Trophoblast cell (in vitro differentiated cells and primary cell): ENCODE measurements at regions not wholly inside any gene's neighbourhood (a gene's known extent, or its start where the extent isn't known, plus 50 kb on each side); places are given as distances from the start of the nearest gene placed in this dataset.

Experiments used
- DNase-seq, 2 donors: peaks; one replicate each; pipeline ENCODE4 v3.0.0-alpha.2; 2016
- H2AFZ ChIP-seq: 2 replicates; pipeline ENCODE4 v1.6.1; 2013; ENCODE audit warnings: low read length, moderate library complexity, mild to moderate bottlenecking; ENCODE audit not compliant: insufficient read depth, poor library complexity
- H2AK5ac ChIP-seq: 2 replicates; pipeline ENCODE4 v1.6.1; 2013; ENCODE audit warnings: mild to moderate bottlenecking, low read length
- H2BK120ac ChIP-seq: 2 replicates; pipeline ENCODE4 v1.6.1; 2013; ENCODE audit warnings: low read length, mild to moderate bottlenecking, moderate library complexity; ENCODE audit not compliant: insufficient read depth, poor library complexity
- H2BK12ac ChIP-seq: 2 replicates; pipeline ENCODE4 v1.6.1; 2013; ENCODE audit warnings: mild to moderate bottlenecking, low read length, moderate library complexity
- H2BK5ac ChIP-seq: 2 replicates; pipeline ENCODE4 v1.6.1; 2013; ENCODE audit warnings: low read length, low read depth, moderate library complexity, mild to moderate bottlenecking; ENCODE audit not compliant: poor library complexity
- H3K14ac ChIP-seq: 2 replicates; pipeline ENCODE4 v1.6.1; 2013; ENCODE audit warnings: mild to moderate bottlenecking, low read length
- H3K18ac ChIP-seq: 2 replicates; pipeline ENCODE4 v1.6.1; 2013; ENCODE audit warnings: mild to moderate bottlenecking, low read length
- H3K23ac ChIP-seq: 2 replicates; pipeline ENCODE4 v1.6.1; 2013; ENCODE audit warnings: low read length
- H3K27ac ChIP-seq: 2 replicates; pipeline ENCODE4 v1.5.1; 2013; ENCODE audit warnings: low read depth, mild to moderate bottlenecking, inconsistent platforms, low read length, moderate library complexity
- H3K27me3 ChIP-seq: 2 replicates; pipeline ENCODE4 v1.6.1; 2013; ENCODE audit warnings: inconsistent platforms, mild to moderate bottlenecking, low read length, moderate library complexity; ENCODE audit not compliant: insufficient read depth
- H3K36me3 ChIP-seq, 2 experiments: 1 replicate in 1 of 2; 2 replicates in 1 of 2; pipeline ENCODE4 v1.6.1; 2013; ENCODE audit warnings: low read length in 2 of 2, mild to moderate bottlenecking in 2 of 2, moderate library complexity in 1 of 2; ENCODE audit not compliant: insufficient read depth in 2 of 2, control insufficient read depth in 1 of 2
- H3K4ac ChIP-seq: 2 replicates; pipeline ENCODE4 v1.6.1; 2013; ENCODE audit warnings: low read depth, mild to moderate bottlenecking, low read length, moderate library complexity
- H3K4me1 ChIP-seq, 2 experiments: 1 replicate in 1 of 2; 2 replicates in 1 of 2; pipeline ENCODE4 v1.6.1; 2013; ENCODE audit warnings: low read length in 2 of 2, mild to moderate bottlenecking in 2 of 2, moderate library complexity in 1 of 2; ENCODE audit not compliant: insufficient read depth in 2 of 2, control insufficient read depth in 1 of 2
- H3K4me2 ChIP-seq: 2 replicates; pipeline ENCODE4 v1.6.1; 2013; ENCODE audit warnings: inconsistent platforms, mild to moderate bottlenecking, low read length, moderate library complexity
- H3K4me3 ChIP-seq: 2 replicates; pipeline ENCODE4 v1.5.1; 2013; ENCODE audit warnings: mild to moderate bottlenecking, low read depth, low read length, inconsistent platforms
- H3K79me1 ChIP-seq: one replicate; pipeline ENCODE4 v1.6.1; 2013; ENCODE audit warnings: low read length
- H3K79me2 ChIP-seq: 2 replicates; pipeline ENCODE4 v1.6.1; 2013; ENCODE audit warnings: low read length, mild to moderate bottlenecking; ENCODE audit not compliant: control insufficient read depth, insufficient read depth, poor library complexity
- H3K9ac ChIP-seq: 2 replicates; pipeline ENCODE4 v1.6.1; 2013; ENCODE audit warnings: mild to moderate bottlenecking, low read length
- H3K9me3 ChIP-seq: 2 replicates; pipeline ENCODE4 v1.6.1; 2013; ENCODE audit warnings: low read depth, mild to moderate bottlenecking, control low read depth, inconsistent platforms, low read length; ENCODE audit not compliant: insufficient read depth
- H4K12ac ChIP-seq: 2 replicates; pipeline ENCODE4 v1.6.1; 2013; ENCODE audit warnings: low read depth, mild to moderate bottlenecking, low read length, moderate library complexity
- H4K8ac ChIP-seq: 2 replicates; pipeline ENCODE4 v1.6.1; 2013; ENCODE audit warnings: low read depth, mild to moderate bottlenecking, low read length, moderate library complexity
- H4K91ac ChIP-seq: one replicate; pipeline ENCODE4 v1.6.1; 2013; ENCODE audit warnings: low read depth, mild to moderate bottlenecking, low read length, moderate library complexity
- WGBS: extraction: QIAGEN DNeasy Blood & Tissue Kit; methylation state at CpG from one replicate; pipeline ENCODE4 v1.1.7; 2013; ENCODE audit warnings: missing lambda C conversion rate; ENCODE audit not compliant: insufficient read length, insufficient coverage; ENCODE audit errors: extremely low coverage; 5-methylcytosine and 5-hydroxymethylcytosine counted together

DNA sequence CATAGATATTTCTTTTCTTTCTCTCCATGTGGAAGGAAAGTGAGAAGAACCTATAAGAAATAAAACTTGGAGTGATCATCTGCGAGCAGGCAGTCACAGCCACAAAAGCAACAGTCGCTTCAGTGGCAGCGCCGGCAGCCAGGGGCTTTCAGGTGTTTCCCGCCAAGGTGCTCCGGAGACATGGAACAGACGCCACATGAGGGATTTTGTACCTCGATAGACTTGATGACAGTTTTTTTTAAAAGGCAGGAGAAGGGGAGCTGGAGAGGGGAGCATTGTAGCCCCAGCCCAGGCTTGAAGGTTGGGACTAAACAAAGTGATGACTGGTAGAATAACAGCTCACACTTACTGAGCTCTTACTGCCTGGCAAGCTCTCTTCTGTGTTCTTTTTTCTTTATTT, 471.4 kb upstream of the B3GAT1 start:
- no peak overlapping the region for H2AK5ac ChIP-seq
- H3K4me1 ChIP-seq: no peaks in the 10 kb centered on the region
- H3K23ac ChIP-seq: no peak overlapping the region
- no peak overlapping the region for H3K4me3 ChIP-seq
- no peak overlapping the region for H2AFZ ChIP-seq
- WGBS: no CpG with 5 or more reads among the region's 8 CpGs
- H3K27me3 ChIP-seq: no peaks in the 10 kb centered on the region
- no peak overlapping the region for H3K4me2 ChIP-seq
- H3K79me1 ChIP-seq: no peaks in the 10 kb centered on the region
- H4K12ac ChIP-seq: no peak overlapping the region
- no peak for DNase-seq
- H3K79me2 ChIP-seq: no peaks in the 10 kb centered on the region
- no peak overlapping the region for H2BK12ac ChIP-seq
- no peak overlapping the region for H3K27ac ChIP-seq
- no peak overlapping the region for H3K9ac ChIP-seq
- no peaks in the 10 kb centered on the region for H3K9me3 ChIP-seq
- H2BK5ac ChIP-seq: no peak overlapping the region
- no peak overlapping the region for H4K91ac ChIP-seq
- no peak overlapping the region for H3K14ac ChIP-seq
- H2BK120ac ChIP-seq: no peak overlapping the region
- no peak overlapping the region for H4K8ac ChIP-seq
- no peaks in the 10 kb centered on the region for H3K36me3 ChIP-seq
- no peak overlapping the region for H3K4ac ChIP-seq
- H3K18ac ChIP-seq: no peak overlapping the region

GRCh38 chr11:134882671-134883297, 470.7 kb upstream of the B3GAT1 start:
- Histone ChIP-seq H2AK5ac (no peak overlapping the region), H3K79me1 (no peaks in the 10 kb centered on the region), H3K4ac (no peak overlapping the region), H3K27ac (no peak overlapping the region), H3K4me1 (no peaks in the 10 kb centered on the region), H4K8ac (no peak overlapping the region), H3K4me2 (no peak overlapping the region), H2BK120ac (no peak overlapping the region), H2BK5ac (no peak overlapping the region), H3K23ac (no peak overlapping the region), H4K12ac (no peak overlapping the region), H2AFZ (no peak overlapping the region), H3K9me3 (no peaks in the 10 kb centered on the region), H3K4me3 (no peak overlapping the region), H3K18ac (no peak overlapping the region), H4K91ac (no peak overlapping the region), H3K14ac (no peak overlapping the region), H2BK12ac (no peak overlapping the region), H3K79me2 (no peaks in the 10 kb centered on the region), H3K9ac (no peak overlapping the region), H3K36me3 (no peaks in the 10 kb centered on the region), H3K27me3 (no peaks in the 10 kb centered on the region)
- DNase-seq: no peak
- no CpG with 5 or more reads among the region's 13 CpGs for WGBS

GRCh38 chr11:134882141-134882540, 470.1 kb upstream of the B3GAT1 start:
- DNase-seq: no peak
- Histone ChIP-seq H3K36me3 (no peaks in the 10 kb centered on the region), H3K23ac (no peak overlapping the region), H3K14ac (no peak overlapping the region), H2BK5ac (no peak overlapping the region), H3K27me3 (no peaks in the 10 kb centered on the region), H3K79me1 (no peaks in the 10 kb centered on the region), H2AK5ac (no peak overlapping the region), H3K4me1 (no peaks in the 10 kb centered on the region), H2AFZ (no peak overlapping the region), H3K4me2 (no peak overlapping the region), H3K4me3 (no peak overlapping the region), H3K18ac (no peak overlapping the region), H2BK120ac (no peak overlapping the region), H3K9ac (no peak overlapping the region), H3K79me2 (no peaks in the 10 kb centered on the region), H4K12ac (no peak overlapping the region), H4K91ac (no peak overlapping the region), H3K4ac (no peak overlapping the region), H4K8ac (no peak overlapping the region), H2BK12ac (no peak overlapping the region), H3K27ac (no peak overlapping the region), H3K9me3 (no peaks in the 10 kb centered on the region)
- no CpG with 5 or more reads among the region's 11 CpGs for WGBS

DNA sequence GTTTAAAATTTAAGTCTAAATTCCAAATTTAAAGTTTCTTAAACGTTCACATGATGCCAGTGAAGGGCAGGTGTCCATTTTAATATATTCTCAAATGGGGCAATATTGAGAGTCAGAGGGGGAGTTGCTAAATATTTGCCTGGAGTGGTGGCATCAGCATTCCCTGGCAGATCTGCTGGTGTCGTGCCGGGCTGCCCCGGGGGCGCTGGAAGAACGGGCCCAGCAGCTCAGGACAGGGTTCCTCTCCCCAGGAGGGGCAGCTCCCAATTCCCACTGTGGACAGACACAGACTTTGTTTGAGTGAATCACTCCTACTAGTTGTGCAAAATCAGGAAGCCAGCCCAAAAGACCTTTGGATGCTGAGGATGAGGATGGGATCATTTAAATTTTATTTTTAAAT, 468.7 kb upstream of the B3GAT1 start:
- no peak overlapping the region for H3K9ac ChIP-seq
- H2BK12ac ChIP-seq: no peak overlapping the region
- H2AK5ac ChIP-seq: no peak overlapping the region
- H3K4me1 ChIP-seq: no peaks in the 10 kb centered on the region
- H3K27me3 ChIP-seq: no peaks in the 10 kb centered on the region
- H3K9me3 ChIP-seq: no peaks in the 10 kb centered on the region
- no peak overlapping the region for H3K18ac ChIP-seq
- H3K23ac ChIP-seq: no peak overlapping the region
- H3K27ac ChIP-seq: no peak overlapping the region
- H3K4me3 ChIP-seq: no peak overlapping the region
- DNase-seq: no peak
- no peaks in the 10 kb centered on the region for H3K79me1 ChIP-seq
- no peak overlapping the region for H3K14ac ChIP-seq
- no peak overlapping the region for H2BK5ac ChIP-seq
- no peak overlapping the region for H2AFZ ChIP-seq
- H4K12ac ChIP-seq: no peak overlapping the region
- H3K4ac ChIP-seq: no peak overlapping the region
- H4K8ac ChIP-seq: no peak overlapping the region
- no peak overlapping the region for H4K91ac ChIP-seq
- H3K36me3 ChIP-seq: no peaks in the 10 kb centered on the region
- WGBS: no CpG with 5 or more reads among the region's 6 CpGs
- no peak overlapping the region for H3K4me2 ChIP-seq
- no peaks in the 10 kb centered on the region for H3K79me2 ChIP-seq
- no peak overlapping the region for H2BK120ac ChIP-seq
